Right atrium auricular region (tissue), 2 donors: ENCODE measurements at regions not wholly inside any gene's neighbourhood (a gene's known extent, or its start where the extent isn't known, plus 50 kb on each side); places are given as distances from the start of the nearest gene placed in this dataset.

ENCODE experiments used
- DNase-seq: peaks from one replicate; pipeline ENCODE4 v3.0.0-alpha.2; 2019; ENCODE audit warnings: low spot score
- H3K27ac ChIP-seq, 2 donors: fragments of 200-600 bp; sonication (generic); 1 replicate in 1 of 2; 2 replicates in 1 of 2; pipeline ENCODE4 v1.5.1; 2016 to 2019
- H3K27me3 ChIP-seq, 2 donors: fragments of 200-600 bp; sonication (generic); one replicate each; pipeline versions ENCODE4 v1.5.1 to v1.6.0; 2017 to 2019
- H3K36me3 ChIP-seq: fragments of 200-600 bp; sonication (generic); one replicate; pipeline ENCODE4 v1.5.1; 2016
- H3K4me1 ChIP-seq, 2 donors: fragments of 200-600 bp; sonication (generic); one replicate each; pipeline versions ENCODE4 v1.5.1 to v1.6.0; 2017 to 2019
- H3K4me3 ChIP-seq, 2 donors: fragments of 200-600 bp; sonication (generic); 1 replicate in 1 of 2; 2 replicates in 1 of 2; pipeline ENCODE4 v1.5.1; 2017 to 2019; ENCODE audit warnings: mild to moderate bottlenecking in 1 of 2, moderate library complexity in 1 of 2
- H3K9me3 ChIP-seq, 2 donors: fragments of 200-600 bp; sonication (generic); one replicate each; pipeline ENCODE4 v1.5.1; 2019
- CTCF ChIP-seq, 2 donors: fragments of 200-600 bp; sonication (generic); IDR thresholded peaks; one replicate each; pipeline ENCODE4 v1.5.1; 2019; ENCODE audit warnings: antibody characterized with exemption in 2 of 2

DNA sequence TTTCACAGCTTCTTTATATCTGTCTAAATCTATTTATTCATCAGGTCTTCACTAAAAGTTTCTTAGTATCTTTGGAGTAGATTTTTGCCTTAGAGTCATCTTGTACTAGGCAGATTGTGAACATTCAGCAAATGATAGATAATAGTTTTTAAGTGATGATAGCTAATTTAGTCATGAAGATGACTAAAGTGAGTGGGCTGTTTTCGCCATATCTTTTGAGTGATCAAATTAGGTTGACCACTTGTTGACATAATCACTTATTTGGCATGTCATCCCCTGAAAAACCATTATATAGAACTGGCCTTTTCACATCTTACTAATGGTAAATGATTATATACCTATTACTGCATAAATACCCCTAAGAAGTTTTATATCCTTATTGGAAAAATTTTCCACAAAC, 999.2 kb downstream of the PCDH17 start:
- H3K27me3 ChIP-seq: no peaks in the 10 kb centered on the region
- H3K36me3 ChIP-seq: no peaks in the 10 kb centered on the region
- H3K4me1 ChIP-seq: no peaks in the 10 kb centered on the region
- DNase-seq: no peak
- no peak overlapping the region for H3K27ac ChIP-seq
- no peak overlapping the region for H3K4me3 ChIP-seq
- H3K9me3 ChIP-seq: no peaks in the 10 kb centered on the region
- no peak for TF ChIP-seq CTCF (IDR thresholded peaks at IDR 0.05)

GRCh38 chr13:58633226-58633625, 1001.7 kb downstream of the PCDH17 start:
- H3K4me3 ChIP-seq: no peak overlapping the region
- TF ChIP-seq CTCF (IDR thresholded peaks at IDR 0.05): no peak
- no peaks in the 10 kb centered on the region for H3K9me3 ChIP-seq
- no peak overlapping the region for H3K27ac ChIP-seq
- H3K27me3 ChIP-seq: no peaks in the 10 kb centered on the region
- H3K36me3 ChIP-seq: no peaks in the 10 kb centered on the region
- H3K4me1 ChIP-seq: no peaks in the 10 kb centered on the region
- DNase-seq: no peak

- H3K27me3 ChIP-seq: no peaks in the 10 kb centered on the region
- H3K4me3 ChIP-seq: no peak overlapping the region
- H3K27ac ChIP-seq: no peak overlapping the region
- no peaks in the 10 kb centered on the region for H3K4me1 ChIP-seq
- TF ChIP-seq CTCF (IDR thresholded peaks at IDR 0.05): no peak
- DNase-seq: no peak
- H3K36me3 ChIP-seq: no peaks in the 10 kb centered on the region
- H3K9me3 ChIP-seq: no peaks in the 10 kb centered on the region
Measured at GRCh38 chr13:58655086-58655485, 1023.5 kb downstream of the PCDH17 start.

GRCh38 chr13:58660826-58661225, 1029.3 kb downstream of the PCDH17 start:
- Histone ChIP-seq H3K27ac (no peak overlapping the region), H3K36me3 (no peaks in the 10 kb centered on the region), H3K4me1 (no peaks in the 10 kb centered on the region), H3K4me3 (no peak overlapping the region), H3K27me3 (no peaks in the 10 kb centered on the region), H3K9me3 (no peaks in the 10 kb centered on the region)
- TF ChIP-seq CTCF (IDR thresholded peaks at IDR 0.05): no peak
- no peak for DNase-seq

DNA sequence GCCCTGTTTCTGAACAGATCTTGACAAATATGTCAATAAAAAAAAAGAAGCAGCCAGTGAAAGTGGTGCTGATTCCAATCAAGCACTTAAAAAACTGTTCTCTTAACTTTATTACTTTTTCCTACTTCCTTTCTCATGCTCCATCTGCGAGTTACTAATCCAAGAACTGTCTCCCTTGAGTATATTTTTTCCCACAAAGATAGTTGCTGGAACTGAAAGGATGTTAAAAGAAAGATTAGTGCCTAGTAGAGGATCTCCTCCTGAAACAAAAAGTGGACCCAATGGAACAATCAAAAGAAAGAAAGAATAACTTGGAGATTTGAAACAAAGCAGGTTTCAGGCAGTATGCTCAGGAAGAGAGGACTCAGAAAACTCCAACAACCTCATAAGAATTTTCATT, 1034.8 kb downstream of the PCDH17 start:
- Histone ChIP-seq H3K4me1 (no peaks in the 10 kb centered on the region), H3K27ac (no peak overlapping the region), H3K9me3 (no peaks in the 10 kb centered on the region), H3K36me3 (no peaks in the 10 kb centered on the region), H3K27me3 (no peaks in the 10 kb centered on the region), H3K4me3 (no peak overlapping the region)
- DNase-seq: no peak
- no peak for TF ChIP-seq CTCF (IDR thresholded peaks at IDR 0.05)

DNA sequence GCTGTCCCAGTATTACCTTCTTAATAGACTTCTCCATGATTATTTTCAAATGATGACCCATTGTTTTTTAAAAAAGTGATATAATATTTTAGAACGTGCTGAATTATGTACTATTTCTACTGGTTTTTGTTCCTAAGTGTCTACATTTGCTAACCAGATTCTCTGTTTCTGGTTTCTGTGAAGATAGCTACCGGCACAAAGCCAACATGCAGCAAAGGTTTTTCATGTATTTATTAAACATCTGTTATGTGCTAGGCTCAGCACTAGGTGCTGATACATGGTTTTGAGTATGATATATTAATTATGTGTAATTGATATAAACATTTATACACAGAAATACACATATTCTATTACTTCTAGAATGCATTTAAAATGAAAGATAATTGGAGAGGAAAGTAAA, 1035.6 kb downstream of the PCDH17 start:
- no peak for DNase-seq
- Histone ChIP-seq H3K27me3 (no peaks in the 10 kb centered on the region), H3K9me3 (no peaks in the 10 kb centered on the region), H3K4me3 (no peak overlapping the region), H3K4me1 (no peaks in the 10 kb centered on the region), H3K27ac (no peak overlapping the region), H3K36me3 (no peaks in the 10 kb centered on the region)
- no peak for TF ChIP-seq CTCF (IDR thresholded peaks at IDR 0.05)
